ENCODE measurements at regions not wholly inside any gene's neighbourhood (a gene's known extent, or its start where the extent isn't known, plus 50 kb on each side); places are given as distances from the start of the nearest gene placed in this dataset.

DNA sequence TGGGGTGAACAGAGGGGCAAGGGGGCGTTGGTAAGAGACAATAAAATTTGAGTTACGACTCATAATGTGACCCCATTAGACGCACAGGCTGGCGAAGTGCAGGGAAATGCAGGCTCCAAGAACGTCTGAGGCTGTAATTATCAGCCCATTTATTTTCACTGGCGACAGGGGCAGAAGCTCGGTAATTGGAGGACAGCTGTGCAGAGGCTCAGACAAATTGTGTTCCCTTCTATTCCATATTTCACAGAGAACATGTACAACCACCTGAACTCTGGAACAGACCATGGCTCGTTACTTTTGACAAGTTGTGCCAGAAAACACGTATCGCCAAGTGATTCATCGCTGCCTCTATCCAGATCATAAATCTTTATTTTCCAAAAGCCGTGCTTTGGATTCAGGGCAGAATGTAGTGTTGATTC is 137.3 kb upstream of the FRMD4A start:
- DNase-seq = no peak

DNA sequence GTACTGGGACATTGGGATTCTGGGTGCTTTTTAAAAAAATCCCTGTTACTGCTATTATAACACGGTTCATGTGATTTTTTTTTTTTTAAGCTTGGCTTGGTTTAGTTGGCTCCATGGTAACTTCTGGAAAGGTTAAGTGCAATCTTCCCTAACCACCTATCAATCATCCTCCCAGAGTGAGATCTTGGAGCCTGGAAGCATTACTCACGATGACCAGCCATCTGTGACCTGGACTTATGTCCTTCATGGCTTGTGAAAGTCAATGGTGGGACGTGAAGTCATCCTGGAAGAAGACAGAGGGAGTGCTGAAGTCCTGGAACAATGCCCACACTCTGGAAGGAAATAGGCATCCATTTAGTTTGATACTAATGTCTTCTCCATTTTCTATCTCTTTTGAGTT is 135.5 kb upstream of the FRMD4A start:
- DNase-seq = no peak

- no peak for DNase-seq
These were observed 129.7 kb upstream of the FRMD4A start for GRCh38 chr10:14460447-14460846.

DNA sequence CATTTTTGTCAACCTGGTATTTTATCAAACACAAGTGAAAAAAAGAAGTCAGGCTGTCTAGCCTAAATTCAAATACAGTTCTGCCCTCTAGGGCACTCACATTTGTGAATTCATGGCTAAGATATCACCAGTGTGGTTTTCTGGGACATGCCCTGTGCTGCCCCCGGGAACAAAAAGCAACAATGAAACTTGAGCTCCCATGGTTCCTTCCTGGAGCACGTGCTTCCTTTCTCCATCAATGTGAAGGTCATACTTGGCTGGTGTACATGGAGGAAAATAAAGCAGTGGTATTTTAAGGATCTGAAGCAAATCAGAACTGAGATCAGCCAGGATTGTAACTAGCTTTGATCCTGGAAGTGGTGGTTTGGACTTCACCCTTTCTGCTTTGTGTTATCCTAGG is 128.9 kb upstream of the FRMD4A start:
- no peak for DNase-seq

GRCh38 chr10:14456870-14457266 is 126.1 kb upstream of the FRMD4A start:
- DNase-seq = no peak

GRCh38 chr10:14456218-14456869 is 125.6 kb upstream of the FRMD4A start:
- no peak for DNase-seq

GRCh38 chr10:14454629-14455028 is 123.9 kb upstream of the FRMD4A start:
- DNase-seq = no peak

DNA sequence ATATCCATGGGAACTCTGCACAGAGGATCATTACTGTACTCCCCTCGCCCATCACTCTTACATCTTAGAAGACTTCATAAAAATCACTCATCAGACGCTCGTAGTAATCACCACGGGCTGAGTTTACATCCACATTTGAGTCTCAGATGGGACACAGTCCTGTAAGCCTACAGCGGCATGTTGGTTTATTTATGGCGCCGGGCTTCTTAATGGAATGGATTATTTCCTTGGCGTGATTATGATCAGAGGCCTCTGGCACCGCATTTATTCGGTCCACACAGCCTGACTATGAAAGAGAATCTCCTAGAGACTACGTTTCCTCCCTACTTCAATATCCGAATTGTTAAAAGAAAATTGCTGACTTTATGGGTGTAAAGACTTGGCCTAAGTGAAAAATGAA is 123.5 kb upstream of the FRMD4A start:
- no peak for DNase-seq

DNA sequence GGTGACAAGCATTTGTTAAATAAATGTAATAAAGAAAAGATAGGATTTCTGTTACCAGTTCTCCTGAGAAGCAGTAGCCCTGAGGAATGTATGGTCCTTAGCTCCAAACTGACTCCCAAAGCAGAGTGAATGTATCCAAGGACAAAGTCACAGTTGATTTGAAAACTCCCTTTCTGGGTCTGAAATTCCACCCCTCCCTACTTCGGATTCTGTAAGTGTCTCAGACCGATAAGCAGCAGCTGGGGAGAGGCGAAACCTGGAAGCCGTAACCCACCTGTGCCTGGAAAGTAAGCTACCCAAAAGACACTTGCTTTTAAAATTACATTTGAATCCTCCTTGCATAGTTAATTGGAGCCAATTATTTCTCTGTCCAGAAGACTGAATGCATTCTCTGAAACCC is 122.9 kb upstream of the FRMD4A start:
- no peak for DNase-seq

DNA sequence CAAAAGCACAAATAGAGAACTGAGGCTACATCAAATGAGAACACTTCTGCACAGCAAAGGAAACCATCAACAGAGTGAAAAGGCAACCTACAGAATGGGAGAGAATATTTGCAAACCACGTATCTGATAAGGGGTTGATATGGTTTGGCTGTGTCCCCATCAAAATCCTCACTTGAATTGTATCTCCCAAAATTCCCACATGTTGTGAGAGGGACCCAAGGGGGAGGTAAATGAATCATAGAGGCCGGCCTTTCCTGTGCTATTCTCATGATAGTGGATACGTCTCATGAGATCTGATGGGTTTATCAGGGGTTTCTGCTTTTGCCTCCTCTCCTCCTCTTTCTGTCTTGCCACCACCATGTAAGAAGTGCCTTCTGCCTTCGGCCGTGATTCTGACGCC is 120.6 kb upstream of the FRMD4A start:
- DNase-seq = no peak

GRCh38 chr10:14450041-14450491 is 119.3 kb upstream of the FRMD4A start:
- DNase-seq = no peak

DNA sequence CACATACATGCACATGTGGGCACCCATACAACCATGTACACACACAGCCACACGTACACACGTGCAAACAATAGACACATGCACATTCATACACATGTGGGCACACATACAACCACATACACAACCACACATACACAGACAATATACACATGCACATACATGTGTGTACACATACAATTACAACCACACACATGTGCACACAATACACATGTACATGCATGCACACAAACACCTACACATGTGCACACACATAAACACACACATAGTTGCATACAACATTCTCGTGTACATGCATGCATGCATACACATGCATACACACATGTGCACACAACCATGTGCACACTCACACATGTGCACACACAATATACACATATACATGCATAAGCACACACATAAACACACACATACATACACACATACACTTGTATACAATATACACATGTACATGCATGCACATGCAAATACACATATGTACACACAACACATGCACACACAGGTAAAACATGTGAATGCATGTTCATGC is 118.6 kb upstream of the FRMD4A start:
- DNase-seq = no peak

- DNase-seq = no peak
These were observed 117.7 kb upstream of the FRMD4A start for GRCh38 chr10:14448197-14448990.

GRCh38 chr10:14447094-14447839 is 116.5 kb upstream of the FRMD4A start:
- no peak for DNase-seq

DNA sequence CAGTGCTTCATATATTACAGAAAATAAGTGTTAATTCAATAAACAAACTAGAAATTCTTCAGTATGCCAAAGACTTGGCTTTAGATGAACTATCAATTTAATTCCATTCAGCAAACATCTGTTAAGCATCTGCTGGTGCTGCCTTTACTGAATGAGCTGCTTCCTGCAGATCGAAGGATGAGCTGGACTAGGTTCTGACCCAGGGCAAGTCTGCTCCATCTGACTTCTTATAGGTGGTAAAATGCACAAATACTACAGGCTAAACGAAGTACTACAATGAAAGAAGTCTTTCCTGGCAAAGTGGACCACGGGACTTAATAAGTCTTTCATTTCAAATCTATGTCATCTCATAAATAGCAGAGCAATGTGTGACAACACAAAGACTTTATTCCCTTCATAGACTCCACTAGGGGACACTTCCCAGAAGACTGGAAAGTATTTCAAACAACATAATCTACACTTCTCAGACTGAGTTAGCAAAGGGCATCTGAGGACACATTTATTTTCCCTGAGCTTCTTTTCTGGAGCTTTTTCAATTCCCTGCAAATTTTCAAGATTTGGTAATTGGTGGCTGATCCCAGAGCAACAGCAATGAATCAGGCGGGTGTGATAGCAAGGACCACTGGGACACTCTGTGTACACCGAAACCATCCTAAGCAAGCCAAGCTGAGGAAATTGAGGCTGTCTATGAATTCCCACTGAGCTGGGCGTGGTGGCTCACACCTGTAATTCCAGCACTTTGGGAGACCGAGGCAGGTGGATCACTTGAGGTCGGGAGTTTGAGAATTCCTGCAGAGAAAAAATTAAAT is 108.9 kb upstream of the FRMD4A start:
- DNase-seq = no peak

DNA sequence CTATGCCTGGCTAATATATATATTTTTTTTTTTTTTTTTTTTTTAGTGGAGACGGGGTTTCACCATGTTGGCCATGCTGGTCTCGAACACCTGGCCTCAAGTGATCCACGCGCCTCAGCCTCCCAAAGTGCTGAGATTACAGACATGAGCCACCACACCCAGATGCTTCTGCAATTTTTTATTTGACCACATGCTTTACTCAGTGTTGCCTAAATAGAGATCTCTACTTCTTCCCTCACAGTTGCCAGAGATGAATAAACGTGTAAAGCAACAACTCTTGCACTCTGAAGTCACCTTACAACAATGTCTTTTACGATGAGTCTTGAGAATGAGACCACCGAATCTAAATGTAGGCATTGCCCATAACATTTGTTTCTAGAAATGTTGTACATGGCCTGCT is 107.9 kb upstream of the FRMD4A start:
- DNase-seq = no peak

GRCh38 chr10:14438057-14438456 is 107.3 kb upstream of the FRMD4A start:
- DNase-seq = no peak

- DNase-seq = no peak
These were observed 105.4 kb upstream of the FRMD4A start for GRCh38 chr10:14435976-14436632.

GRCh38 chr10:14433147-14433546 is 102.4 kb upstream of the FRMD4A start:
- no peak for DNase-seq

- DNase-seq = no peak
These were observed 101.1 kb upstream of the FRMD4A start for GRCh38 chr10:14431868-14432267.

DNA sequence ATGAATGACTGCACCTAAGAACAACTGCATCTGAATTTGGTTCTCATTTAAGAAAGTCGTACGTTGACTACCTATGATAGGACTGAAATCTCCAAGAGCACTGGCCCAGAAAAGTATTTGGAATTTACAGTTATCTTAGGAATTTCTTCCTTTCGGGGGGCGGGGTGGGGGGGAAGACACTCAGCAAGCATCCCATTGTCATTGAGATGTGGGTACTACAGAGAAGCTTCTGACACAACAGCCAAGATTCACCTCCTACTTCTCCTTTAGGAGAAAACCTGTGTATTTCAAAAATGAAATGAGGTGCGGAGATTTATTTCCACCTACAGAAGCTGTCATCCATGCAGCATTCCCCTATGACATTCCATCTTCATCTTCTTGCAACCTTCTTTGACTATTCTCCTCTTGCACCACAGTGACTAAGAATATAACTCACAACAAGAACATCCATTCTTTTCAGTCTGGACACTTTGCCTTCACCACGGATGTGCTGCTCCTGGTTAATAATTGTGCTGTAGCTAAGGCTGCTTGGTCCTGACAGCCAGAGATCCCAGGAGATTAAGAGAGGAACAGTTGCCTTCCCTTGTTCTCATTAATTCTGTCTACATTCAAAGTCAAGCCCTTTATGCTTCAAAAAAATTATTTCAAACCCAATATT is 98.4 kb upstream of the FRMD4A start:
- no peak for DNase-seq

DNA sequence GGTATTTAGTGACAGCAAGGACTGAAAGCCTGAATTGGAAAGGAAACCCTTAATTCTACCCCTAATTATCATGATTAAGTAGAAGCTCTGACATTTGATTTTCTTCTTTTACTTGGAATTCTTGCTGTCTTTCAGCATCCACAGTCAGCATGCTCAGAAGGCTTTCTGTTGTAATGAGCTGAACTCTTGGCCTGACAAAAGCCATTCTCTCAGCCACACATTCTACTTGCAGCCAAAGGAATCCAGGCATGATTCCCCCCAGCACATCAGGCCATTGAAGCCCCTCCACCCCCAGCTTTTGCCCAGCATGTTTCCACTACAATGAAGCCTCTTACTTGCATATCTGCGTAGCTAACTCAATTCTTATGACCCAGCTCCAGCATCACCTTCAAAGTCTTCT is 94.3 kb upstream of the FRMD4A start:
- no peak for DNase-seq

All from SW 1271 (cell line).